ENCODE measurements at regions not wholly inside any gene's neighbourhood (a gene's known extent, or its start where the extent isn't known, plus 50 kb on each side); places are given as distances from the start of the nearest gene placed in this dataset.

DNA sequence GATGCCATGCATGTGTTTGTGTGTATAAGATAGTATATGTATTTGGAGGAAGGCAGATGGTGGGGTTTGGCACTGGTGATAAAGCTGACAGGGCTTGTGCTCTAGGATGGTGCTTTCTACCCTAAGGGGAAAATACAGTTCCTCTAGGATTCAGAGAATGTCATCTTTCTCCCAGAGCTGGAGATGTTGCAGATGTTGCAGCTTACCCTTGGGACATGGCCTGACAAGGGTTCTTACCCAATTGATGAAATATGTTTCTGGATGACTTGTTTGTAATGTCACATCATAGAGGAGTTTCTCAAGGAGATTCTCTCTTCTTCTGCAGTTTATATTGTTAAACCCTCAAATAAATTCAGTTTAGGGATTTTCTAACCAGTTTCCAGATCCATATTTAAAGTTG lies 52.5 kb upstream of the PITX2 start:
- Histone ChIP-seq H3K4me3 (ENCODE audit: low read depth, low read length) (no peak overlapping the region), H3K27ac (ENCODE audit: low read depth, low read length) (no peak overlapping the region), H3K27me3 (ENCODE audit: insufficient read depth, low read length) (peaks cover 27% of the 10 kb centered on the region), H2AFZ (ENCODE audit: low read length, unreplicated experiment) (no peak overlapping the region), H3K4me1 (ENCODE audit: control insufficient read depth, insufficient read depth, low read length, unreplicated experiment) (peaks cover 4% of the 10 kb centered on the region), H3K36me3 (ENCODE audit: insufficient read depth, low read length) (no peaks in the 10 kb centered on the region), H3K79me2 (ENCODE audit: control insufficient read depth, insufficient read depth, low read length, unreplicated experiment) (no peaks in the 10 kb centered on the region)

DNA sequence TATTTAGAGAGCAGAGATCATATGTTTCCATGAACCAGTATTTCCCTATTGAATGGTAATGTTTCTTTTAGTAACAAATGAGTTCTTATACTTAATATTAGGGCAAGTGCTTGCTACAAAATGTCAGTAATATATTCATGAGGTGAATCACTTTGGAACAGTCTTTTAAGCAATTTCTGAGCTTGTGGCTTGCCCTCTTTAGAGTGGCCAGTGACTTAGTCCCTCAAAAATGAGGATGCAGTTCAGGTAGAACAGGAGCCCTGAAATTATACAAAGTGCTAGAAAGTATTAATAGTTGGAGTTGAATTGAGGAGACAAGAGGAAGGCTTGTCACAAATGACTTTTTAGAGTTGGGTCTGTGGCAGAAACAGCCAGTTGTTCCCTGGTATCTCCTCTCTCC lies 53.4 kb upstream of the PITX2 start:
- H3K4me1 ChIP-seq (ENCODE audit: control insufficient read depth, insufficient read depth, low read length, unreplicated experiment), result peaks cover 4% of the 10 kb centered on the region
- no peak overlapping the region for H3K27ac ChIP-seq (ENCODE audit: low read depth, low read length)
- H3K4me3 ChIP-seq (ENCODE audit: low read depth, low read length), result no peak overlapping the region
- no peak overlapping the region for H2AFZ ChIP-seq (ENCODE audit: low read length, unreplicated experiment)
- no peaks in the 10 kb centered on the region for H3K36me3 ChIP-seq (ENCODE audit: insufficient read depth, low read length)
- peaks cover 26% of the 10 kb centered on the region for H3K27me3 ChIP-seq (ENCODE audit: insufficient read depth, low read length)
- no peaks in the 10 kb centered on the region for H3K79me2 ChIP-seq (ENCODE audit: control insufficient read depth, insufficient read depth, low read length, unreplicated experiment)

DNA sequence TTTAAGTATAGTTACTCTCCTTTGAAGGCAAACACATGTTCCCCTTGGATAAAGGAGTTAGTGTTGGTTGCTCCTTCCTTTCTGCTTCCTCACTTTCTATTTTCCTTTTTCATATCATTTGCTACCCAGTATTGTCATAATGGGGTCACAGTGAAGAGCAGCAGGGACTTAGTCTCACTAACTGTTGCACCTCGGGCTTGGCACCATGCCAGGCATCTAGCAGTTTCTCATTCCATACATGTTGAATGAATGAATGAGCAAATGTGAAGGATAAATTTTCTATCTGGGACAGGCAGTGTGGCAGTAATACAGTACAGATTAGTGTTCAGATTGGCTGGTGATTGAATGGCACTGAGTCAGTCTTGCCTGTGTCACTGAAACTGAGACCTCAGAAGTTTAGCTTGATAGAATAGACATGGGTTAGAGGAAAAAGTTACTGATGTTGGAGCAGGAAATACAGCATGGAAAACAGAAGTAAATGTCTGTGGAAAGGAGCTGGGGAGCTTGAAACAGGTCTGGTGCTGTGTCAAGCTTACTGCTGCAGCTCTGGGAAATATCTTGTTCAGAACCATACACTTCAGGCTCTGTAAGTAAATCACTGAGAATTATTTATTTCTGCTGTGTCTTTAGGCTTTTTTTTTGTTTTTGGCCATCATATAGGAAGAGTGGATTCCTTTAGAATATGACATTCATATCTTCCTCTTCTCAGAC lies 55.8 kb upstream of the PITX2 start:
- Histone ChIP-seq H3K4me3 (ENCODE audit: low read depth, low read length) (no peak overlapping the region), H2AFZ (ENCODE audit: low read length, unreplicated experiment) (no peak overlapping the region), H3K4me1 (ENCODE audit: control insufficient read depth, insufficient read depth, low read length, unreplicated experiment) (peaks cover 4% of the 10 kb centered on the region), H3K79me2 (ENCODE audit: control insufficient read depth, insufficient read depth, low read length, unreplicated experiment) (no peaks in the 10 kb centered on the region), H3K27me3 (ENCODE audit: insufficient read depth, low read length) (peaks cover 39% of the 10 kb centered on the region), H3K36me3 (ENCODE audit: insufficient read depth, low read length) (no peaks in the 10 kb centered on the region), H3K27ac (ENCODE audit: low read depth, low read length) (no peak overlapping the region)

DNA sequence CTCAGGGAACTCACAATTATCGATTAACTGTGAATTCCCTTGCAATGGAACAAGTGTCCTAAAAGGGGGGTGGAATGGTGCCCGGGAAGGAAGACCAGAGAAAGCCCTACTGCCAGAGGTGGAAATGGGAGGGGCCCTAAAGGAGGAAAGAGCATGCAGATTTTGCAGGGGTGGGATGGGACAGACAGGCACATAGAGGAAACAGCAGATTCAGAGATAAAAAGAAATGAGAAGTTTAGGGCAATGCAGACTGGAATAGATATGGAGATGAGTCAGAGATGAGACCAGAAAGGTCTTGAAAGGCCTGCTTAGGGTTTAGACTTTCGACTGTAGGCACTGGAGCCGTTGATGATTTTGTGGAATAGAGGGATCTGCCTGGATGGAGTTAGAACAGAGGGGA lies 57.4 kb upstream of the PITX2 start:
- Histone ChIP-seq H3K4me3 (ENCODE audit: low read depth, low read length) (no peak overlapping the region), H3K79me2 (ENCODE audit: control insufficient read depth, insufficient read depth, low read length, unreplicated experiment) (no peaks in the 10 kb centered on the region), H3K36me3 (ENCODE audit: insufficient read depth, low read length) (no peaks in the 10 kb centered on the region), H2AFZ (ENCODE audit: low read length, unreplicated experiment) (no peak overlapping the region), H3K27ac (ENCODE audit: low read depth, low read length) (no peak overlapping the region), H3K27me3 (ENCODE audit: insufficient read depth, low read length) (peaks cover 34% of the 10 kb centered on the region), H3K4me1 (ENCODE audit: control insufficient read depth, insufficient read depth, low read length, unreplicated experiment) (peaks cover 4% of the 10 kb centered on the region)

DNA sequence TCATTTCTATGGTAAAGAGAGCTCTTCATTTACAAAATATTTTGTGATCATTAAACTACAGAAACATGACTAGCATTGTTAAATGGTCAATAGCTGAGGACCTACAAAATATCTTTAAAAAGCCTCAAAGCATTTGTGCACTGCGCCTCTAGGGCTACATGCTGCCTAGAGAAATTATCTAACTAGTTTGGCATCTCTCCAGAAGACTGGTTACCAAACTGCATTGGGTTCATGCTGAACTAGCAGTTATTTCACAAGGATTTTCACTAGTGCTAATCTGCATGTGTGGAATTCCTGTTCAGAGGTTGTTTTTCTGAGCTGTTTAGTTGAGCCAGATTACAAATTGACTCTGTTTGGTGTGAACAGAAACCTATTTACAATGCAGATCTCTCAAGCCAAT lies 58.5 kb upstream of the PITX2 start:
- peaks cover 4% of the 10 kb centered on the region for H3K4me1 ChIP-seq (ENCODE audit: control insufficient read depth, insufficient read depth, low read length, unreplicated experiment)
- no peak overlapping the region for H3K4me3 ChIP-seq (ENCODE audit: low read depth, low read length)
- H3K27ac ChIP-seq (ENCODE audit: low read depth, low read length), result no peak overlapping the region
- H3K79me2 ChIP-seq (ENCODE audit: control insufficient read depth, insufficient read depth, low read length, unreplicated experiment), result no peaks in the 10 kb centered on the region
- H2AFZ ChIP-seq (ENCODE audit: low read length, unreplicated experiment), result no peak overlapping the region
- peaks cover 36% of the 10 kb centered on the region for H3K27me3 ChIP-seq (ENCODE audit: insufficient read depth, low read length)
- H3K36me3 ChIP-seq (ENCODE audit: insufficient read depth, low read length), result no peaks in the 10 kb centered on the region

DNA sequence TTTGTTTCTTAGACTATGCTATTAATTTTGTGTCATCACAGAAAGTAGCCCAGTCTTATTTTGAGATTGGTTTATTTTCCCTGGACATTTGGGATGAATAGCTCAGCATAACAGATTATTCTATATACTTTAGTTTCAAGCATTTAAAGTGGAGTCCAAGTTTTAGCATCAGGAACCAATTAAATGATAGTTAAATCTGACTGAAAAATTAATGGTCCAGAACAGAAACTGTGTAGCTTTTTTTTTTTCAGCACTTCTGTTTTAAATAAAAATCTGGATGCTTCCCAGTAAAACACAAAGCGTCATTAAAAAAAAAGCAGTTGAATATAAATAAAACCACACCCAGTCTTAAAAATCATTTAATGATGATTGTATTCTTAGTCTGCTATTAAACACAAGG lies 59.4 kb upstream of the PITX2 start:
- Histone ChIP-seq H3K27me3 (ENCODE audit: insufficient read depth, low read length) (peaks cover 32% of the 10 kb centered on the region), H2AFZ (ENCODE audit: low read length, unreplicated experiment) (no peak overlapping the region), H3K27ac (ENCODE audit: low read depth, low read length) (no peak overlapping the region), H3K4me3 (ENCODE audit: low read depth, low read length) (no peak overlapping the region), H3K36me3 (ENCODE audit: insufficient read depth, low read length) (no peaks in the 10 kb centered on the region), H3K79me2 (ENCODE audit: control insufficient read depth, insufficient read depth, low read length, unreplicated experiment) (no peaks in the 10 kb centered on the region), H3K4me1 (ENCODE audit: control insufficient read depth, insufficient read depth, low read length, unreplicated experiment) (peaks cover 4% of the 10 kb centered on the region)

DNA sequence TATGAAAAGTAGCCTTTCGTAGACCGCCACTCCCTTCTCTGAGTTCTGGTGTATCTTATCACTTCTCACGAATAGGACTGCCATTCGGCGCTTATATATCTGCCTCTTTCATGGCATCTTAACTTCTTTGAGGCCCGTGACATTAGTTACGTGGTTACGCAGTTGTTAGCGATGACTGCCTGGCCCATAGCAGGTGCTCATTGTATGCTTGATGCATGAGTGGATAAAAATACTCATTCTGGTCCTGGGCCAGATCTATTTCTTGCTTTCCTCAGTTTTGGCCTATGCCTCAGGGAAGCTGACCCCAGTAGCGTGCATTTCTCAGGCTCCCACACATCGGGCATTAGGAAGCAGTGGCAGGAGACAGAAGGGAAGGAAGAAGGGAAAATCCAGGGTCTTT lies 60.7 kb upstream of the PITX2 start:
- H3K79me2 ChIP-seq (ENCODE audit: control insufficient read depth, insufficient read depth, low read length, unreplicated experiment), result no peaks in the 10 kb centered on the region
- H3K27me3 ChIP-seq (ENCODE audit: insufficient read depth, low read length), result peaks cover 25% of the 10 kb centered on the region
- H3K27ac ChIP-seq (ENCODE audit: low read depth, low read length), result no peak overlapping the region
- no peak overlapping the region for H3K4me3 ChIP-seq (ENCODE audit: low read depth, low read length)
- no peak overlapping the region for H2AFZ ChIP-seq (ENCODE audit: low read length, unreplicated experiment)
- H3K36me3 ChIP-seq (ENCODE audit: insufficient read depth, low read length), result no peaks in the 10 kb centered on the region
- peaks cover 4% of the 10 kb centered on the region for H3K4me1 ChIP-seq (ENCODE audit: control insufficient read depth, insufficient read depth, low read length, unreplicated experiment)

DNA sequence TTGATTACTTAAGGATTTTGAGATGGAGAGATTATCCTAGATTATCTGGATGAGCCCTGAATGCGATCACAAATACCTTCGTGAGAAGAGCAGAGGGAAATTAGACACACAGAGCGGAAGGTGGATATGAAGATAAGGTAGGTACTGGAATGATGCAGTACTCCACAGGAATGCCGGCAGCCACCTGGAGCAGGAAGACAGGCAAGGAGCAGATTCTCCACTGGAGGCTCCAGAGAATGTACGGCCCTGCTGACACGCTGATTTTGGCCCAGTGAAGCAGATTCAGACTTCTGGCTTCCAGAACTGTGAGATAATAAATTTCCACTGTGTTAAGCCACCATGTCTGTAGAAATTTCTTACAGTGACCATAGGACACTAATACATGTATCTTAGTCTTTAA lies 79.4 kb upstream of the PITX2 start:
- Histone ChIP-seq H3K36me3 (ENCODE audit: insufficient read depth, low read length) (no peaks in the 10 kb centered on the region), H2AFZ (ENCODE audit: low read length, unreplicated experiment) (no peak overlapping the region), H3K27me3 (ENCODE audit: insufficient read depth, low read length) (peaks cover 15% of the 10 kb centered on the region; the same call in 1 of the 2 replicates), H3K4me1 (ENCODE audit: control insufficient read depth, insufficient read depth, low read length, unreplicated experiment) (no peaks in the 10 kb centered on the region), H3K27ac (ENCODE audit: low read depth, low read length) (no peak overlapping the region), H3K4me3 (ENCODE audit: low read depth, low read length) (no peak overlapping the region), H3K79me2 (ENCODE audit: control insufficient read depth, insufficient read depth, low read length, unreplicated experiment) (no peaks in the 10 kb centered on the region)

DNA sequence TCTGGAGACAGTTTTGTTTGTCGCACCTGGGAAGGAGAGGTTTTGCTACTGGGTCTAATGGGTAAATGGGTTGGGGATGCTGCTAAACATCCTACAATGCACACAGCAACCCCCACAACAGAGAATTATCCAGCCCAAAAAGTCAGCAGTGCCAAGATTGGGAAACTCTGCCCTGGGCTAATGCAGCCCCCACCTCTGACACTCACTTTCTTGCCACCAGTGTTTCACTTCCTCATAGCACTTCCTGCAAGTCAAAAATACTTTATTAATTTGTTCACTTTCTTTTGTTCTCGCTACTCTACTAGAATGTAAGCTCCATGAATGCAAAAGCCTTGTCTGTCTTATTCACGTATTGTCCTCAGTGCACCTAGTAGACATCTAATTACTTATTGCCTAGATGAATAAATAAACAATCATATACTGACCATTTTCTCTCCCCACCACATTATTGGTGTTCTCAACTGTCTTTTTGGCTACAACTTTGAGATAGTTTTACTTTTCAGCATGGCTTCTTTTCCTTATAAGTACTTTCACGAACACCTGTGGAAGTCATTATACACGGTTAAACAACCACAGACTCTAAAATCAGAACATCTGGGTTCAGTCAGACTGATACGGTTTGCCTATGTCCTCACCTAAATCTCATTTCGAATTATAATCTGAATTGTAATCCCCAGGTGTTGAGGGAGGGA lies 82.0 kb upstream of the PITX2 start:
- no peaks in the 10 kb centered on the region for H3K36me3 ChIP-seq (ENCODE audit: insufficient read depth, low read length)
- no peak overlapping the region for H2AFZ ChIP-seq (ENCODE audit: low read length, unreplicated experiment)
- H3K79me2 ChIP-seq (ENCODE audit: control insufficient read depth, insufficient read depth, low read length, unreplicated experiment), result no peaks in the 10 kb centered on the region
- peaks cover 10% of the 10 kb centered on the region; the same call in 1 of the 2 replicates for H3K27me3 ChIP-seq (ENCODE audit: insufficient read depth, low read length)
- no peak overlapping the region for H3K27ac ChIP-seq (ENCODE audit: low read depth, low read length)
- H3K4me3 ChIP-seq (ENCODE audit: low read depth, low read length), result no peak overlapping the region
- no peaks in the 10 kb centered on the region for H3K4me1 ChIP-seq (ENCODE audit: control insufficient read depth, insufficient read depth, low read length, unreplicated experiment)

DNA sequence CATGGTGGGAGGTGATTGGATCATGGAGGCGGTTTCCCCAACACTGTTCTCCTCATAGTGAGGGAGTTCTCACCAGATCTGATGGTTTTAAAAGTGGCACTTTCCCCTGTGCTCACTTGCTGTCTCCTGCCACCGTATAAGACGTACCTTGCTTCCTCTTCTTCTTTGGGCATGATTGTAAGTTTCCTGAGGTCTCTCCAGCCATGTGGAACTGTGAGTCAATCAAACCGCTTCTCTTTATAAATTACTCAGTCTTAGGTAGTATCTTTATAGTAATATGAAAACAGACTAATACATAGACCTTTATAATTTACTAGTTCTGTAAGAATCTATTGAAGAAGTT lies 82.5 kb upstream of the PITX2 start:
- no peak overlapping the region for H3K4me3 ChIP-seq (ENCODE audit: low read depth, low read length)
- peaks cover 10% of the 10 kb centered on the region; the same call in 1 of the 2 replicates for H3K27me3 ChIP-seq (ENCODE audit: insufficient read depth, low read length)
- H3K4me1 ChIP-seq (ENCODE audit: control insufficient read depth, insufficient read depth, low read length, unreplicated experiment), result no peaks in the 10 kb centered on the region
- H3K79me2 ChIP-seq (ENCODE audit: control insufficient read depth, insufficient read depth, low read length, unreplicated experiment), result no peaks in the 10 kb centered on the region
- H2AFZ ChIP-seq (ENCODE audit: low read length, unreplicated experiment), result no peak overlapping the region
- H3K27ac ChIP-seq (ENCODE audit: low read depth, low read length), result no peak overlapping the region
- H3K36me3 ChIP-seq (ENCODE audit: insufficient read depth, low read length), result no peaks in the 10 kb centered on the region

DNA sequence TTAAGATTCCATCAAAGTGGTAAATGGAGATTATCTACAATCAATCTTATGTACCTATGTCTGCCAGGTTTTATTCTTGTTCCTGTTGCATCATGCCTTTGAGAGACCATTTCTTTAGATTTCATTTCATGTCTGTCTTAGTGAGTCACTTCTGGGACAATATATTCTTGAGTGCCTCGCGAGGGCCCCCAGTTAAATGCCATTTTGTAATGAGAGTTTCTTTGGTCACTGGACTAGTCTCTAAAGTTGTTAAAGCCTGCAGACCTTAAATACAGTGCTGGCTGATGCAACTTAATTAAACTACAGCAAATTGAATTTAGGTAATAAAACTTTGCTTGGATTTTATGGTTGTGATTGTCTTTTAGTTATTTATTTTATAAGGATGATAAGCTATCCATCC lies 87.2 kb upstream of the PITX2 start:
- no peaks in the 10 kb centered on the region for H3K79me2 ChIP-seq (ENCODE audit: control insufficient read depth, insufficient read depth, low read length, unreplicated experiment)
- peaks cover 5% of the 10 kb centered on the region; the same call in 1 of the 2 replicates for H3K27me3 ChIP-seq (ENCODE audit: insufficient read depth, low read length)
- no peaks in the 10 kb centered on the region for H3K36me3 ChIP-seq (ENCODE audit: insufficient read depth, low read length)
- H3K27ac ChIP-seq (ENCODE audit: low read depth, low read length), result no peak overlapping the region
- H2AFZ ChIP-seq (ENCODE audit: low read length, unreplicated experiment), result no peak overlapping the region
- H3K4me1 ChIP-seq (ENCODE audit: control insufficient read depth, insufficient read depth, low read length, unreplicated experiment), result no peaks in the 10 kb centered on the region
- H3K4me3 ChIP-seq (ENCODE audit: low read depth, low read length), result no peak overlapping the region
